T47D (cell line): ENCODE measurements at regions not wholly inside any gene's neighbourhood (a gene's known extent, or its start where the extent isn't known, plus 50 kb on each side); places are given as distances from the start of the nearest gene placed in this dataset.

Source experiments
- DNase-seq, 2 experiments: peaks; one replicate each; pipeline versions ENCODE4 v3.0.0 to v3.0.0-alpha.2; 2011 to 2012; ENCODE audit warnings: low read depth in 1 of 2, low spot score in 1 of 2
- JUND ChIP-seq: IDR thresholded peaks from 2 replicates; pipeline ENCODE4 v1.6.1; 2012; ENCODE audit warnings: low read depth
- in situ Hi-C: cut with HindIII; loops from 2 replicates; pipeline ENCODE4 v1.10.0; 2016; ENCODE audit warnings: low sequenced_read_pairs, low pct_unique_long_range_greater_than_20kb

DNA sequence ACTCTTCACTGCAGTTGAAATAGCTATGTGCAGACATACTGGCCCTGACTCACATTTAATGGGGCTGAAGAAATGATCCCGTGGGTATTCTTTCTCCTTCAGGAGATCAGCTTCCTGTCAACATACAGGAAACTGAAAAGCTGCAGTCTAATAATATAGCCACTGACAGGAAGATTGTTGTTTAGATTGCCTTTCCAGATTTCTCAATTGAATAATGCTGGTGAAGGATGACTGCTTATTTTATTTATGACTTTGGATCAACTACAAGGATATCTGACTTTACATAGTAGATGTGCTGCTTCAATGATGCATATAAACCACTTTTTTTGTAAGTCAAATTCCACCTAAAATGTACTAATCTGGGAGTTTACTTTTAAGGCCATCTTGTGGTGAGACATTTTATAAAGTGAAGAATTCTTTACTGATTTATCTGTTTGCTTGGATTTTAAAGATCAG is 93.4 kb upstream of the MAP4K3 start:
- in situ Hi-C loops = no loop called here
- TF ChIP-seq JUND = no peak

DNA sequence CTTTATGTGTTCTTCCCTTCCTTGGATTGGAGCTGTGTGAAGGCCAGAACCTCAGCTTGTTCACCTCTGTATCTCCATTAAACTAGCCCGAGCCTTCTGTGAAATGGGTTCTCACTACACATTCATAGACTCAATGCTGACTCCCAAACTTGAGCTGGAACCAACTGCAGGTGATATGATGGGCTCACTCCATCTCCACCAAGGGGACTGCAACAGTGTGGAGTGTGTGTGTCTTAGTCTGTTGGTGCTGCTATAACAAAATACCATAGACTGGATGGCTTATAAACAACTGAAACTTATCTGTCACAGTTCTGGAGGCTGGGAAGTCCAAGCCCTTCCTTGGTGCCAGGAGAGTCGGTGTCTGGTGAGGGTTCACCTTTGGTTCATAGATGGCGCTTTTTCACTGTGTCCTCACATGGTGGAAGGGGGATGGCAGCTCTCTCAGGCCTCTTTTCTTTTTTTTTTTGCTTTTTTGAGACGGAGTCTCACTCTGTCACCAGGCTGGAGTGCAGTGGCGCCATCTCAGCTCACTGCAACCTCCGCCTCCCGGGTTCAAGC is 94.2 kb upstream of the MAP4K3 start:
- DNase-seq = no peak
- no peak for TF ChIP-seq JUND
- in situ Hi-C loops = no loop called here

More for the DNA sequence above, 93.4 kb upstream of the MAP4K3 start:
- DNase-seq = no peak

DNA sequence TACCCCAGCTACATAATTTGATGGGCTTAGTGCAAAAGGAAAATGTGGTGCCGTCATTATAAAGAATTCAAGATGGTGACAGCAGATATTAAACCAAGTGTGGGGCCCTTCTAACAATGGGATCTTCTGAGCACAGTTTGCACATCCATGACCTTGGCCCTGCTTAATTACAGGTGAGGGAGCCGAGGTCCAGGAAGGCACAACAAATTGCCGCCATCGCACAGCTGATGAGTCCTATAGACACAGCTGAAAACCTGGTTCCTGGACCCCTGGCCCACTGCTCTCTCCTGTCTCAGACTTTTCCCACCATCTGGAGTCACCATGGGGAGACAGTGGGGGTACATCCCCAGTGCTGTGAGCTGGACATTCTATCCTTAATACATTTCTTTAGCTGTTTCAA is 95.8 kb upstream of the MAP4K3 start:
- no peak for DNase-seq
- in situ Hi-C loops = no loop called here
- no peak for TF ChIP-seq JUND

DNA sequence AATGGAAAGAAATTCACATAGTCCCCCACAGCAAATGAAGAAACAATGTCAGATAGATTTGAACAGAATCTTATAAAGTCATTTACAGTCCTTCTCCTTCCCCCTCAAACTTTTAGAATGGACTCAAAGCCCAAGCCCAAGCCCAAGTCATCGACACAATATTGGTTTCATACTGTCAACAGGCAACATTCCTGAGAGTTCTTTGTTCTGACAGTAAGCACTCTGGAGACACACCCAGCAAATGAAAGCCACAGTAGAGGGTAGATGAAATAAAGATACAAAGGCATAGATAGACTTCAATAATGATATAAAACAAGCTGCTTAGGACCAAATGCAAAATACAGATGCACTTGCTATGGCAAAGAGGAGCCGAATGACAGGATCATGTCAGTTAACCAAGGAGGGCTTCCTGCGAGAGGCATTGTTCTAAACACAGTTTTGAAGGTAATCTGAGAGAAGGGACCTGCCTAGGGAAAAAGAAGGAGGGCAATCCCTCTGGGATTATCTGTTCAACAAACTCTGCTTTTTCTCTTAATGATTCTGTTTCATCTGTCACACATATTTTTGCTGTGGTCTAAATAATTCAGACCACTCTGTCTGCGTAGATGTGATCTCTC is 97.1 kb upstream of the MAP4K3 start:
- in situ Hi-C loops = no loop called here
- no peak for TF ChIP-seq JUND
- no peak for DNase-seq

DNA sequence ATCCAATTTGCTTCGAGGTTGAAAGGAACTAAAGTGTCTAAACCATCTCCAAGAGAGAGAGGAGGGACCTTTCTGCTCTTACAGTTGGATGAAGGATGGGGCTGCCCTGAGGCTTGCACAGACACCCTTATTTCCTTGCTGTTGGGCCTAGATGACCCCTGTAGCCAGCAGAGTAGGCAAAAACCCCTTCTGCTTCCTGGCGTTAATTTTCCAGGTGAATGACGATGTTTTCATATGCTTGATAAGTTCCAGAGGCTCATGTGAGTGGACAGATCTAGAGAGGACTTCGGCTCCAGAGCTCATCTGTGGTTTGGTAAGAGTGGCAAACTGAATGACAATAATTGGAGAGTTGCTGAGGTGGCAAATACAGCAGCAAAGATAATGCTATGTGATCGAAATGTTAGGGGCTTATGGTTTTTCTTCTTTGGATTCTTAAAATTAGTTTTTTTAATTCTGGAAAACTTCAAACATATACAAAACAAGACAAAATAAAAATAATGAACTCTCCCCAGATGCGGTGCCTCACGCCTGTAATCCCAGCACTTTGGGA is 98.6 kb upstream of the MAP4K3 start:
- no peak for DNase-seq
- in situ Hi-C loops = no loop called here
- TF ChIP-seq JUND = no peak

DNA sequence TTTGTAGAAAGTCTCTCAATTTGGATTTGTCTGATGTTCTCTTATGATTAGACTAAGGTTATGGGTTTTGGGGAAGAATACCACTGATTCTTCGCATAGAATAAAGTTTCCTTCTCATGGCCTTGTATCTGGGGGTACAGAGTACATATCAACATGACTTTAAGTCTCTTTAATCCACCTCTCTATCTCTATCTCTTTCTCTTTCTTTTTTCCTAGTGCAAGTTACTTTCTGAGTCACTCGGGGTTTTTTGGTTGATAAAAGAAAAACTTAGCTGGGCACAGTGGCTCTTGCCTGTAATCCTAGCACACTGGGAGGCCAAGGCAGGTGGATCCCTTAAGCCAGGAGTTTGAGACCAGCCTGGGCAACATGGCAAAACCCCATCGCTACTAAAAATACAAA is 100.1 kb upstream of the MAP4K3 start:
- no peak for DNase-seq
- TF ChIP-seq JUND = no peak
- in situ Hi-C loops = no loop called here

DNA sequence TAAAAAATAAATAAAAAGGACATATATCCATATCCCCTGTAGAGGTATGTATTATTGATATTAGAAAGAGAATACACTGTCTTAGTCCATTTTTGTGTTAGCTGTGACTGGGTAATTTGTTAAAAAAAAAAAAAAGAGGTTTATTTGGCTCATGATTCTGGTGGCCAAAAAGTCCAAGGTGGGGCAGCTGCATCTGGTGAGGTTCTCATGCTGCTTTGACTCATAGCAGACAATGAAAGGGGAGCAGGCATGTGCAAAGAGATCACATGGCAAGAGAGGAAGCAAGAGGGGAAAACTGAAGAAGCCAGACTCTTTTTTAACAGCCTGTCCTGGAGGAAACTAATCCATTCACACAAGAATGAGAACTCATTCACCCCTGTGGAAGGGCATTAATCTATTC is 101.6 kb upstream of the MAP4K3 start:
- DNase-seq = no peak
- in situ Hi-C loops = no loop called here
- TF ChIP-seq JUND = no peak

DNA sequence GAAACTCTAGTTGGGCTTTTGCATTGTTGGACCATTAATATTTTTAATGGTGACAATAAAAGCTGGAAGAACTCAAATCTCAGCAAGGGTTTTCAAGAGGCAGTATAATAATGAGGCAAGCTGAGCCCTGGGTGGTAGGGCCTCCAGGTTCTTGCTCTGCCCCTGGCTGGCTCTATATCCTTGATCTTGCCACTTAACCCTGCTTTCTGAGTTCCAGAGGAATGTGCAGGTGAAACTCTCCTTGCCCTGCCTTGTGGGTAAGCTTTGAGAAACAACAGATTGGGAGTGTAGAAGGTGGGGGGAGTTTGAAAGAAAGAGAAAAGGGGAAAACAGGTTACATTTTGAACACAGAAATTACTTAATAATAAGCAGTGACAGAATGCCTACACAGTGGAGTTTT is 103.3 kb upstream of the MAP4K3 start:
- no peak for DNase-seq
- in situ Hi-C loops = no loop called here
- TF ChIP-seq JUND = no peak

DNA sequence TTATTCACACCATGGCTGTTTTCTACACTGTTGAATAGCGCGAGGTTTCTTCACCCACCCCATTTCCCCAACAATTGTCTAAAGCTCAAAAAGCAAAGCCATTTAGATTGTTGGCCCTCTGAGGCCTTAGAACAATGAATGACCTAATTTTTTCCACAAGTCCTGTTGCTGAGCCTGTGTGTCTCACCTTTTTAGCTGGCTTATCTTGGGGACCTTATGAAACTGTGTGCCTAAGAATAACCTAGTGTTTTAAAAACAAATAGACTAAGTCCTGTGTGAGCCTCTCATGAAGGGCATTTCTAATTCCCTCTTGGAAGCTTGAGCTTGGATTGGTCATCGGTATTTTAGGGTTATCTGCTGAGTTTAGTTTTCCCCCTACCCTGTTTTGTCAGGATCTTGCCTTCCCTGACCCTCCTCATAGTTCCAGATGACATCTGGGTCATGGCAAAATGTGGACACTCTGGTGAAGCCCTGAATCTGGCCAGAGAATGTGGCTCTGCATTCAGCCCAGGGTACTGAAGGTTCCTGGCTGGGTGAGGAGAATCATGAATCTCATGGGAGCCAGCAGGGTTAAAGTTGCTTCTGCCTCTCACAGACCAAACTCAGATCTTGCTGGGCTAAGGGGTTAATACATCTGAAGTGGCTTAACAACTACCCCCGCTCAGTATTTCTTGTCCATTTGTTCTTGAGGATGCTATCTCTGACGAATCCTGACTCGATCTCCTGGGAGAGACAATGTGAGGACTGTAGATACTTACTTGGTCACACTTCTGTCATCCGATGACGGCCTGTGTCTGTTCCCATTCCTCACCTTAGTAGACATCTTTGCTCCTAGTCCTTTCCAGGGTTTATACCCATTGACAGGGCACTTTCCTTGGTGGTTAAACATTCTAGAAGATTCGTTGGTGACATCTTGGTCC is 104.2 kb upstream of the MAP4K3 start:
- DNase-seq = no peak
- no peak for TF ChIP-seq JUND
- in situ Hi-C loops = no loop called here

DNA sequence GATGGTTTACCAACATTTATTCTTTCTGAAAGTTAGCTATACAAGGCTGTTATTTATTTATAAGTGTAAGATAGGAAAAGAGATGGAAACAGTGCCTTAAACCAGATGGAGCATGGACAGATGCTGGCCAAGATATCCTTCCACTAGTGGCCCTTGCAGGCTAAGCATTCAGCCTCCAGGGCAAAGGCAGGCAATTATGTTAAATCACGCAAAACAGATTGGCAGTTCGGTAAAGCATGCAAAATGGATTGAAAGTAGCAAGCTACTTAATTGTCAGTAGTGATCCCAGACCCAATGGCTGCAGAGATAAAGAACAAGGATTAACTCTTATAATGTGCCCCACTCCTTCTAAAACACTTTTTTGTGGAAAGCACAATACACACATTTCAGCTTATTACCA is 105.4 kb upstream of the MAP4K3 start:
- no peak for DNase-seq
- no peak for TF ChIP-seq JUND
- in situ Hi-C loops = no loop called here

DNA sequence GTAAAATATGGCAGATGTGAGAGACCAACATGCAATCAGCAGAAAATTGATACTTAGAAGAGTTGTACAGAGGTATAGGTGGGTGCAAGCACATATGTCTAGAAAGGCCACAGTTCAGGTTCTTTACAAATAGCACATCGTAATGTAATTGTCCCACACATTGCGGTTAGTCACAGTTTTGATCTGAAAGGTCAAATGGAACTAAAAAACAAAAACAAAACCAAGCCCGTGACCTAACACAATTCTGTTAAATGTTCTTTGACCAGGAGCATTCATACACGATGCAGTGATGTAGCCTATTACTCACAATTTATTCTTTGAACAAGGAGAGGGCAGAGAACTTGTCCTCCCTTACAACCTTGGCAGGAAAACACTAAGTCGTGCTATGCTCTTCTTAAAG is 108.9 kb upstream of the MAP4K3 start:
- no peak for TF ChIP-seq JUND
- no peak for DNase-seq

DNA sequence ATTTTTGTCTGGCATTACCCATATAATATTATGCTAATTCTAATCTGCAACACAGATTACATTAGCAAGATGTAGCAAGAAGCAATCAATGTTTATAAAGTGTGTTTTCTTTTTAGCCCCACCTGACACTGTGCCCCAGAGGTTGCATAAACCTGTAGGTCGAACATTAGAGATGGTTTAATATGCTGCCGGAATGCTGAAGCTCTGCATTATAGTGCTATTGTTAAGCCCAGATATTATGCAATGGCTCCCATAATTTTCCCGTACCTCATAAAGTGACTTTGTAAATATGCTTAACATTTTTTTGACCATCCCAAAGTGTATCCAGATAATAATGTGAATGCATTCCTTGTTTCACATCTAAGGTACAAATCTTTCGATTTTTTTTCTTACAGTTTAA is 109.3 kb upstream of the MAP4K3 start:
- in situ Hi-C loops = no loop called here
- TF ChIP-seq JUND = no peak
- peak in 1 of 2 experiments; percentile 30 for DNase-seq

More for the DNA sequence above, 108.9 kb upstream of the MAP4K3 start:
- in situ Hi-C loops = no loop called here

DNA sequence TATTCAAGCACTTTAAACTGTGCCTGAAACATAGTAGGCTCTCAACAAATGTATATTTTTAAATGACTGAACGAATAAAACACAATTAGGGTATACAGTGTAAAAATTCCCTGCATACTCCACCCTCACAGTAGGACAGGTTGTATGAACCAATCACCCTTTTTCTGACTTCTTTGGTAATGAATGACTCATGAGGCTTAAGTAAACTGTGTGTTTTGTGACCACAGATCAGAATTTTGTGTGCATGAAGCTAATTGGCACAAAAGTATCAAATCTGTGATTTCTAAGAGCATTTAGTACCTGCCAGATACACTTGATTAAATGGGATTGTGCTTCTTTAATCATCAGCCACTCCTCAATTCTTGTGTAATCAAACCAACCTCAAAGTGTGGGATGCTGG is 109.9 kb upstream of the MAP4K3 start:
- no peak for TF ChIP-seq JUND
- peak in 1 of 2 experiments; percentile 25 for DNase-seq
- in situ Hi-C loops = no loop called here
